Raji (cell line): ENCODE measurements at regions not wholly inside any gene's neighbourhood (a gene's known extent, or its start where the extent isn't known, plus 50 kb on each side); places are given as distances from the start of the nearest gene placed in this dataset.

Experiments used
- POLR2A ChIP-seq: IDR thresholded peaks from 2 replicates; pipeline ENCODE4 v1.6.1; 2011; ENCODE audit warnings: low read depth, low read length, control low read depth; ENCODE audit not compliant: insufficient read depth

- no peak for TF ChIP-seq POLR2A
Observed at GRCh38 chr2:241936457-241937133, 67.1 kb downstream of the RTP5 start.

GRCh38 chr2:241937297-241937696 is 67.8 kb downstream of the RTP5 start:
- TF ChIP-seq POLR2A, result no peak

DNA sequence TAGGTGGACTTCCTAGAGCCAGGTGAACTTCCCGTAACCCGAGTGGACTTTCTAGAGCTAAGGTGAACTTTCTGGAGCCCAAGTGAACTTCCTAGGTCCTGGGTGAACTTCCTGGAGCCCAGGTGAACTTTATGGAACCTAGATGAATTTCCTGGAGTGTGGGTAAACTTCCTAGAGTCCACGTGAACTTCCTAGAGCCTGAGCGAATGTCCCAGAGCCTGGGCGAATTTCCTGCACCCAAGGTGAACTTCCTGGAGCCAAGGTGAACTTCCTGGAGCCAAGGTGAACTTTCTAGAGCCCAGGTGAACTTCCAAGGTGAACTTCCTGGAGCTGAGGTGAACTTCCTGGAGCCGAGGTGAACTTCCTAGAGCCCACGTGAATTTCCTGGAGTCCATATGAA is 70.0 kb downstream of the RTP5 start:
- TF ChIP-seq POLR2A, result no peak

DNA sequence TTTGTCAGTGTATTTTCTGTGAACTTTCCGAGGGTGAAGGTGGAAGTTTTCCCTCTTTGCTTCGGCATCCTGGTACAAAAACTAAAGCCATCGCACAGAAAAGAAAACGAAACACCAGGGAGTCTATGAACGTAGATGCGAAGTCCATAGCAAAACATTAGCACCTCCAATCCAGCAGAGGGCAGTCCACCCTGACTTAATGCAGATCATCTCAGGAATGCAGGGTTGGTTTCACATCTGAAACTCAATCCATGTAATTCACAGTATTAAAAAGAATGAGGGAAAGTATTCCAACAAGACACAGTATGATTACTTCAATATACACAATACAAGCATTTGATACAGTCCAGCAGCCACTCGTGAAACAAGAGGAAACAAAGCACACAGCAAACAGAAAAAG is 70.8 kb downstream of the RTP5 start:
- no peak for TF ChIP-seq POLR2A

GRCh38 chr2:241941691-241942301 is 72.3 kb downstream of the RTP5 start:
- no peak for TF ChIP-seq POLR2A

- TF ChIP-seq POLR2A, result no peak
Observed at GRCh38 chr2:241942416-241943208, 73.1 kb downstream of the RTP5 start.

DNA sequence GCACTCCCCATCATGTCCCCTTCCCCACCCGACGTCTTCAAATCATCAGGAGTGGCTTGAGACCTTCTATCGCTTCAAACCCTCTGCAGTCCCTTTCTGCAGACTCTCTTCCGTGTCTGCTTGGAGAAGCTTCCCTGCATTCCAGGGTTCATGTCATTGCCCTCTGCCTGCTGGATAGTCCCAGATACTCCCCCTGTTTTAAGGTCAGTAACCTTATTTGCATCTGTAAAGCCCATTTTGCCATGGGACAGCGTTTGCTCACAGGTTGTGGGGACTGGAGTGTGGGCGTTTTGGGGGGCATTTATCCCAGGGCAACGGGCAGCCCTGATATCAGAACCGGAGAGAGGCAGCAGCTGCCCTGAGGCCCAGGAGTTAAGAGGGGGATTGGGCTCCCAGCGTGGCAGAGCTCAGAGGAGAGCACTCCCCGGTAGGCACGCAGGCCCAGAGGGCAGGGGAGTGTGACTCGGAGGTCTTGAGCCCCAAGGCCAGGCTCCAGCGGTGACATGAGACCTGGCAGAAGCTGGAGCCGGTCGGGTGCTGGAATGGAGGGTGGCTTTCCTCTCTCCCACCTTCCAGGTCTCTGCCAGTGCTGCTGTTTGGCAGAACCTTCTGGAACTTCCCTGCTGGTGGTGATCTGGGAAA is 73.8 kb downstream of the RTP5 start:
- TF ChIP-seq POLR2A, result no peak

DNA sequence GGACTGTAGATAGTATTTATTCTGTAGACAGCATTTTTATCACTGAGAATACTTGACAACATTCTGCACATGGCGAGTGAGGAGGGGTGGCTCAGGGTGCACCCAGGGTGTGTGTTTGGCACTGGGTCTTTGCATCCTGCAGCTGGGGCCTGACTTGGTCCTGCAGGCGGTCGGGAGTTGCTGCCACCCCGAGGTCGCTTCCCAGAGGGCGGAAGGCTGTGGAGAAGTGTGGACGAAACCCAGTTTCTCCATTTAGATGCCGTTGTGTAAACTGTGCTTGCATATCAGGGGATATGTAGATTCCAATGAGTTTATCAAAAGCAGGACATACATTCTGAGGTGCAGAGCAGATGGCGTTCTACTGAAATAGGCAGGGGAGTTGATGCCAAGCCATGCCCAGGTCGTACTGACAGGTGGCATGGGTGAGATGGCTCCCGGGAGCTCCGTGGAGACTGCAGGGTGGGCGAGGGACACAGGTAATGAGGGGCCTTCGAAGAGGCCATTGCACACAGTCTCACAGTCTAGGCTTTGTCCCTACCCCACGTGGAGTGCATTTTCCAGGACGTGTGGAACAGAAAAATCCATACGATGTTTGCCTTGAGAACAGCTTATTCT is 74.5 kb downstream of the RTP5 start:
- TF ChIP-seq POLR2A, result no peak

GRCh38 chr2:241944821-241945220 is 75.3 kb downstream of the RTP5 start:
- no peak for TF ChIP-seq POLR2A

DNA sequence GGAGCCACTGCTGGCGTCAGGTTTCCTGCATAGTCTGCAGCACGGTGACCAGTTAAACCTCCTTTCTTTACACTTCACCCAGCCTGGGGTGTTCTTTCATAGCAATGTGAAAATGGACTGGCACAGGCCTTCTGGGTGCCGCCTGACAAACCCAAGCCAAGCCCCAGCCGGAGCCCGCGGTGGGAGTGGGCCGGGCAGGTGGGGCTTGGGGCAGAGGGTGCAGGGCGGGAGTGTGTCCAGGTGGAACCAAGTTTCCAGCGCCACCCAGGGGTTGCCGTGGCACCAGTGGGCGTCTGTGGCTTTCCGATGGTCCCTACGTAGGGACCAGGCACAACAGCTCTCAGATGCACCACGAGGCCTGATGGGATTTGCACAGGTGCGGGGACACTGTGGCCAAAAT is 75.8 kb downstream of the RTP5 start:
- TF ChIP-seq POLR2A, result no peak

DNA sequence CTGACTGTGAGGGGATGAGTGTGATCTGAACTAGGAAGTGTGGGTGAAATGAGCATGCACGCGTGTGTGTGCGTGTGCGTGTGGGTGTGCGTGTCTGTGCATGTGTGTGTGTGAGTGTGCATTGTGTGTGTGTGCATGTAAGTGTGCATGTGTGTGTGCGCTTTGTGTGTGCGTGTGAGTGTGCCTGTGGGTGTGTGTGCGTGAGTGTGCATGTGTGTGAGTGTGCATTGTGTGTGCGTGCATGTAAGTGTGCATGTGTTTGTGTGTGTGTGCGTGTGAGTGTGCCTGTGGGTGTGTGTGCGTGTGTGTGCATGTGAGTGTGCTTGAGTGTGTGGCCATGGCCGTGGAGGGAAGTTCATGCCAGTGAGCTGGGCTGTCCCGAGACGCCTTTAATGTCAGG is 76.3 kb downstream of the RTP5 start:
- TF ChIP-seq POLR2A, result no peak

DNA sequence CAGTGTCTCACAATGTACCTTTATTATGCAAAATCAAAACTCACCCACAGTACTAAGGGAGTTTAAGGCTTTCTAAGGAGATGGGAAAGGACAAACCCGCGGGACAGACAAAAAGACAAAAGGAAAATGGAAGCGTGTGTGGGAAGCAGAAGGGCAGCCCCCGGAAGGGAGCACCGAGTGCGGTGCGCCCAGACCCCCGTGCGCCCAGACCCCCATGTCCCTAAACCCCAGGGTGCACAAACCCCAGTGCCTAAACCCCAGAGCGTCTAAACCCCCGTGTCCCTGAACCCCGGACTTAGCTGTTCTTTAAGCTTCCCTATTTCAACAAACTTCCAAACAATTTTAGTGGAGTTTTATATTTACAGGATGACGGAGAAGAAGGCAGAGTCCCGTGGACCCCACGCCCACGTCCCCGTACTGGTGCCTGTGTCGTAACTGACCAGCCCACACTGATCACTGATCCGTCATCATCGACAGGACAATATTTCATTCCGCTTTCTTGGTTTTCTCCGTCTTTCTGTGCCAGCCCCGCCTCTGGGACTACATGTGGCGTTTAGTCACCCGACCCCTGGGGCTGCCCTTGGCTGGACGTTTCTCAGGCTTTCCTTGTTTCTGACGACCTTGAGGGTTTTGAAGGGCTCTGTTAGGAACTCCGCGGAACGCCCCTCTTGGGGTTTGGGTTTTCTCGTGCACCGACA is 76.9 kb downstream of the RTP5 start:
- TF ChIP-seq POLR2A, result no peak

DNA sequence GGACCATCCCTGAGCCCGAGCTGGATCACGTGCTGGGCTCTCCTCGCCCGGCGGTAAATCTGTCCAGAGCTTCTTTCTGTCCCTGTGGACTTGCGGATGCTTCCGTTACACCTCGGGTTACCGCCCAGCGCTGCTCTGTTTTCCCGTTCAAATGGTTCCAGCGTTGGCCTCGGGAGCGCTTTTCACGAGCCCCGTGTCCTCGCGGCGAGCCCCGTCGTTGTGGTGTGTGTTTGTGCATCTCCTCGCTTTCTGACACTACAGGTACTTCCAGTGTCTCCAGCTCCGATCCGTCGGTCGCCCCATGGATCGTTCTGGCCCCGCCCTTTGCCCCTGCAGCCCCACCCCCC is 77.4 kb downstream of the RTP5 start:
- no peak for TF ChIP-seq POLR2A

DNA sequence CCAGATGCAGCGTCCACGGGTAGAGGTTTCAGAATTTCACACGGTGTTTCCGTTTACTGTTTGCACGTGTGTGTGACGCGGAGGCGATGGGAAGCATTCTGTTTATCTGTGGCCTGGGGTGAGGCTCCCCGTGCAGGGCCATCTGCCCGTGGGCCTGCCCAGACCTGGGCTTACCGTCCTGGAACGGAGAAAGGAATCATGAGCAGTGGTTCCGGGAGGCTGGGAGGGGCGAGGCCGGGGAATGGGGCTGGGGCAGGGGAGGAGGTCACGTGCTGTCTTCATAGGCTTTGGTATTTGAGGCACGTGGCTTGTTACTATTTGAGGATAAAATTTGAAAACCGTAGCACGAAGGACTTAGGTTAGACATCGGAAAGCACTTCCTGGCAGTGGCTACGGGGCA is 77.9 kb downstream of the RTP5 start:
- no peak for TF ChIP-seq POLR2A

- no peak for TF ChIP-seq POLR2A
Observed at GRCh38 chr2:241947876-241948275, 78.3 kb downstream of the RTP5 start.

DNA sequence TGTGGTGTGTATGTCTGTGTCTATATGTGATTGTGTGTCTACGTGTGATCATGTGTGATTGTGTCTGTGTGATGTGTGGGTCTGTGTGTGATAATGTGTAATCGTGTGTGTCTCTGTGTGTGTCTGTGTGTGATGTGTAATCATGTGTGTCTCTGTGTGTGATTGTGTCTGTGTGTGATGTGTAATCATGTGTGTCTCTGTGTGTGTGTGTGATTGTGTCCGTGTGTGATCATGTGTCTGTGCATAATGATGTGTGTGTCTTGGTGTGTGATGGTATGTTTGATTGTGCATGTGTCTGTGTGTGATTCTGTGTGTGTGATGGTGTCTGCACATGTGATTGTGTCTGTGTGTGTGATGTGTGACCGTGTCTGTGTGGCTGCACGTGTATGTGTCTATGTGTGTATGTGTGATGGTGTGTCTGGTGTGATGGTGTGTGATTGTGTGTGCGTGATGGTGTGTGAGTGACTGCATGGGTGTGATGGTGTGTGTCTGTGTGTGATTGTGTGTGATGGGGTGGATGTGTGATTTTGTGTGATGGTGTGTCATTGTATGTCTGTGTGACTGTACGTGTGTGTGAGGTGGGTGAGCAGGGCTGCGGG is 78.9 kb downstream of the RTP5 start:
- no peak for TF ChIP-seq POLR2A
